HL-60 (cell line): ENCODE measurements at regions not wholly inside any gene's neighbourhood (a gene's known extent, or its start where the extent isn't known, plus 50 kb on each side); places are given as distances from the start of the nearest gene placed in this dataset.

Experiments used
- DNase-seq, 2 experiments: peaks; one replicate each; pipeline ENCODE4 v3.0.0-alpha.2; 2010 to 2020; ENCODE audit warnings: low read depth in 1 of 2, low spot score in 1 of 2
- H3K27ac ChIP-seq: fragments of 250-450 bp; sonication (Bioruptor Pico); replicated peaks from 2 replicates; pipeline ENCODE4 v1.5.1; 2020; ENCODE audit warnings: mild to moderate bottlenecking, moderate library complexity
- H3K27me3 ChIP-seq: fragments of 250-450 bp; sonication (Bioruptor Pico); 2 replicates; pipeline ENCODE4 v1.5.1; 2021; ENCODE audit warnings: mild to moderate bottlenecking, moderate library complexity; ENCODE audit not compliant: insufficient read depth, poor library complexity, severe bottlenecking
- H3K4me3 ChIP-seq: replicated peaks from 2 replicates; pipeline ENCODE4 v1.5.1; 2011; ENCODE audit warnings: mild to moderate bottlenecking, control low read depth, low read length; ENCODE audit not compliant: insufficient read depth
- CTCF ChIP-seq: IDR thresholded peaks from one replicate; pipeline ENCODE4 v1.5.1; 2011; ENCODE audit warnings: low read length, control low read depth, inconsistent platforms; ENCODE audit not compliant: insufficient read depth
- GABPA ChIP-seq: IDR thresholded peaks from 2 replicates; pipeline ENCODE4 v1.6.1; 2012; ENCODE audit warnings: low read depth
- POLR2AphosphoS5 ChIP-seq: IDR thresholded peaks from 2 replicates; pipeline ENCODE4 v1.6.1; 2012; ENCODE audit warnings: low read depth
- SPI1 ChIP-seq: IDR thresholded peaks from 2 replicates; pipeline ENCODE4 v1.6.1; 2012; ENCODE audit warnings: low read depth, mild to moderate bottlenecking, borderline replicate concordance
- TF ChIP-seq, protein P1 (sequence below): IDR thresholded peaks from 2 replicates; pipeline ENCODE4 v1.6.1; 2012; ENCODE audit warnings: low read depth; ENCODE audit not compliant: insufficient replicate concordance

GRCh38 chr1:184185347-184185746, 133.8 kb downstream of the TSEN15 start:
- Histone ChIP-seq H3K27ac (no peak overlapping the region), H3K27me3 (peaks cover 2% of the 10 kb centered on the region), H3K4me3 (no peak overlapping the region)
- no peak for DNase-seq
- TF ChIP-seq SPI1 (no peak), GABPA (no peak), POLR2AphosphoS5 (no peak), CTCF (no peak)
- TF ChIP-seq, protein P1, sequence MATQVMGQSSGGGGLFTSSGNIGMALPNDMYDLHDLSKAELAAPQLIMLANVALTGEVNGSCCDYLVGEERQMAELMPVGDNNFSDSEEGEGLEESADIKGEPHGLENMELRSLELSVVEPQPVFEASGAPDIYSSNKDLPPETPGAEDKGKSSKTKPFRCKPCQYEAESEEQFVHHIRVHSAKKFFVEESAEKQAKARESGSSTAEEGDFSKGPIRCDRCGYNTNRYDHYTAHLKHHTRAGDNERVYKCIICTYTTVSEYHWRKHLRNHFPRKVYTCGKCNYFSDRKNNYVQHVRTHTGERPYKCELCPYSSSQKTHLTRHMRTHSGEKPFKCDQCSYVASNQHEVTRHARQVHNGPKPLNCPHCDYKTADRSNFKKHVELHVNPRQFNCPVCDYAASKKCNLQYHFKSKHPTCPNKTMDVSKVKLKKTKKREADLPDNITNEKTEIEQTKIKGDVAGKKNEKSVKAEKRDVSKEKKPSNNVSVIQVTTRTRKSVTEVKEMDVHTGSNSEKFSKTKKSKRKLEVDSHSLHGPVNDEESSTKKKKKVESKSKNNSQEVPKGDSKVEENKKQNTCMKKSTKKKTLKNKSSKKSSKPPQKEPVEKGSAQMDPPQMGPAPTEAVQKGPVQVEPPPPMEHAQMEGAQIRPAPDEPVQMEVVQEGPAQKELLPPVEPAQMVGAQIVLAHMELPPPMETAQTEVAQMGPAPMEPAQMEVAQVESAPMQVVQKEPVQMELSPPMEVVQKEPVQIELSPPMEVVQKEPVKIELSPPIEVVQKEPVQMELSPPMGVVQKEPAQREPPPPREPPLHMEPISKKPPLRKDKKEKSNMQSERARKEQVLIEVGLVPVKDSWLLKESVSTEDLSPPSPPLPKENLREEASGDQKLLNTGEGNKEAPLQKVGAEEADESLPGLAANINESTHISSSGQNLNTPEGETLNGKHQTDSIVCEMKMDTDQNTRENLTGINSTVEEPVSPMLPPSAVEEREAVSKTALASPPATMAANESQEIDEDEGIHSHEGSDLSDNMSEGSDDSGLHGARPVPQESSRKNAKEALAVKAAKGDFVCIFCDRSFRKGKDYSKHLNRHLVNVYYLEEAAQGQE, result no peak

GRCh38 chr1:184186167-184186566, 134.6 kb downstream of the TSEN15 start:
- no peak for DNase-seq
- TF ChIP-seq CTCF (no peak), SPI1 (no peak), GABPA (no peak), POLR2AphosphoS5 (no peak)
- TF ChIP-seq, protein P1, result no peak
- no peak overlapping the region for H3K4me3 ChIP-seq

DNA sequence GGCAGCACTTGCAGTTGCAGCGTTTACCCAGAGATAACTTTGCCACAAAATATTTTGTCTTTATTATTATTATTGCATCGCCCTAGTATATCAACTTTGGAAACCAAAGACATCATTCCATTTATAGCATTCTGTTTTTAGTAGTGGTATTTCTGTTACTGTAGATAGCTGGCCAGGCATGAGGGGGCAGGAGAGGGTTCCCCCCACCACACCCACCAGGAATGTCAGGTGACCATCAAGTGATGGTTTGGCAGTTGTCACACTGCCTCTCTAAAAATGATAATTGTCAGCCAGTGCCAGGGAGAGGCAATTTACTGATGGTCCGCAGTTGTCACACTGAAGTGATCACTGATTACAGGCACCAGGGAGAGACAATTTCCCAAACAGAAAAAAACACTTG, 135.6 kb downstream of the TSEN15 start:
- TF ChIP-seq, protein P1, result no peak
- no peak for DNase-seq
- no peak overlapping the region for H3K27ac ChIP-seq

More at GRCh38 chr1:184186167-184186566, 134.6 kb downstream of the TSEN15 start:
- no peak overlapping the region for H3K27ac ChIP-seq
- peaks cover 6% of the 10 kb centered on the region for H3K27me3 ChIP-seq

DNA sequence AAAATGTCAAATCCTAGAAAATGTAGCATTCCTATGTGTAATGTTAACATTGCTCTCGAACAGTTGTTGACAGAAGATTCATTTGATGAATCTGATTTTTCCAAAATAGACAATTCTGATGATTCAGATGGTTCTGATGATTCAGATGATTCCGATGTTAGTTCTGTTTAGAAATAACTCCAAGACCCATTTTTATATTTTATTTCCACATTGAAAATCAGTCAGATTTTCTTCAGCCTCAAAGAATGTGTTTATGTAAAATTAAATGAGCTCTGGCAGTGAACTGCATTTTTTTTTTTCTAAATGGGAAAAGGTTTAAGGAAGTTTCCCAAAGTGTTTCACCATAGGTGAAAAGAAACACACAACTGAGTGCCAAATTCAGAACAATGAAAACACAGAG, 136.5 kb downstream of the TSEN15 start:
- H3K27me3 ChIP-seq, result peaks cover 6% of the 10 kb centered on the region
- no peak for TF ChIP-seq POLR2AphosphoS5
- TF ChIP-seq GABPA, result no peak
- no peak for TF ChIP-seq SPI1
- TF ChIP-seq, protein P1, result no peak
- no peak for TF ChIP-seq CTCF
- no peak overlapping the region for H3K27ac ChIP-seq
- H3K4me3 ChIP-seq, result no peak overlapping the region
- DNase-seq, result no peak

More for the DNA sequence above, 135.6 kb downstream of the TSEN15 start:
- H3K27me3 ChIP-seq, result peaks cover 6% of the 10 kb centered on the region
- H3K4me3 ChIP-seq, result no peak overlapping the region
